H1 (cell line): ENCODE measurements at regions not wholly inside any gene's neighbourhood (a gene's known extent, or its start where the extent isn't known, plus 50 kb on each side); places are given as distances from the start of the nearest gene placed in this dataset.

Experiments used
- BCL11A ChIP-seq, 2 experiments: IDR thresholded peaks; one replicate each; pipeline ENCODE4 v1.6.1; 2011; ENCODE audit warnings: low read depth in 2 of 2, low read length in 2 of 2, mild to moderate bottlenecking in 2 of 2
- EZH2 ChIP-seq: fragments of 200-600 bp; sonication (generic); IDR thresholded peaks from 2 replicates; pipeline ENCODE4 v1.7.1; 2012; ENCODE audit warnings: low read depth, mild to moderate bottlenecking, moderate library complexity, low read length, inconsistent platforms; ENCODE audit not compliant: severe bottlenecking
- NRF1 ChIP-seq: IDR thresholded peaks from 2 replicates; pipeline ENCODE4 v1.6.1; 2011; ENCODE audit warnings: mild to moderate bottlenecking, low read depth, low read length, improper control_type of control experiment
- TAF1 ChIP-seq: IDR thresholded peaks from 2 replicates; pipeline ENCODE4 v1.6.1; 2011; ENCODE audit warnings: mild to moderate bottlenecking, low read depth, low read length
- TEAD4 ChIP-seq: IDR thresholded peaks from 2 replicates; pipeline ENCODE4 v1.6.1; 2012; ENCODE audit warnings: low read depth, low read length, inconsistent platforms, mixed read lengths

- TF ChIP-seq NRF1 (no peak), BCL11A (IDR thresholded peaks at IDR 0.05; ENCODE audit: low read depth in 2 of 2, low read length in 2 of 2) (no peak), TEAD4 (no peak), TAF1 (no peak), EZH2 (no peak)
Measured at GRCh38 chr6:156310701-156311100, 466.5 kb upstream of the ARID1B start (continued).
